GM23338 (cell line): ENCODE measurements at regions not wholly inside any gene's neighbourhood (a gene's known extent, or its start where the extent isn't known, plus 50 kb on each side); places are given as distances from the start of the nearest gene placed in this dataset.

Experiments
- EZH2 ChIP-seq: fragments of 200-600 bp; sonication (generic); IDR thresholded peaks from one replicate; pipeline ENCODE4 v1.8.0; 2017; ENCODE audit warnings: antibody characterized with exemption, mild to moderate bottlenecking, low read depth; ENCODE audit not compliant: unreplicated experiment
- EZH2phosphoT487 ChIP-seq: fragments of 200-600 bp; sonication (generic); IDR thresholded peaks from one replicate; pipeline ENCODE4 v1.8.1; 2018; ENCODE audit warnings: antibody characterized with exemption; ENCODE audit not compliant: unreplicated experiment
- JUNB ChIP-seq: IDR thresholded peaks from one replicate; pipeline ENCODE4 v1.6.1; 2016; ENCODE audit warnings: antibody characterized with exemption; ENCODE audit not compliant: unreplicated experiment
- NANOG ChIP-seq: IDR thresholded peaks from 2 replicates; pipeline ENCODE4 v1.6.1; 2016; ENCODE audit warnings: antibody characterized with exemption, borderline replicate concordance
- POLR2AphosphoS5 ChIP-seq: IDR thresholded peaks from 2 replicates; pipeline ENCODE4 v1.6.1; 2016; ENCODE audit warnings: antibody characterized with exemption, low read depth
- STAT1 ChIP-seq: IDR thresholded peaks from one replicate; pipeline ENCODE4 v1.6.1; 2016; ENCODE audit warnings: antibody characterized with exemption; ENCODE audit not compliant: unreplicated experiment
- ZNF114 ChIP-seq: fragments of 250-450 bp; sonication (Bioruptor Pico); IDR thresholded peaks from 2 replicates; pipeline ENCODE4 v1.5.0; 2020; ENCODE audit warnings: mild to moderate bottlenecking, moderate library complexity
- TF ChIP-seq, protein P1 (sequence below), 2 experiments: fragments of 200-600 bp in 1 of 2; sonication (generic) in 1 of 2; conservative IDR thresholded peaks; 2 replicates each; pipeline versions ENCODE4 v1.5.1 to v1.6.1; 2016 to 2017; ENCODE audit warnings: antibody characterized with exemption in 2 of 2, low read depth in 2 of 2, mild to moderate bottlenecking in 2 of 2, moderate library complexity in 1 of 2
- TF ChIP-seq, protein P2 (sequence below): IDR thresholded peaks from 2 replicates; pipeline ENCODE4 v1.6.1; 2016; ENCODE audit warnings: antibody characterized with exemption
- TF ChIP-seq, protein P3 (sequence below): IDR thresholded peaks from one replicate; pipeline ENCODE4 v1.6.1; 2018; ENCODE audit warnings: antibody characterized with exemption; ENCODE audit not compliant: unreplicated experiment

DNA sequence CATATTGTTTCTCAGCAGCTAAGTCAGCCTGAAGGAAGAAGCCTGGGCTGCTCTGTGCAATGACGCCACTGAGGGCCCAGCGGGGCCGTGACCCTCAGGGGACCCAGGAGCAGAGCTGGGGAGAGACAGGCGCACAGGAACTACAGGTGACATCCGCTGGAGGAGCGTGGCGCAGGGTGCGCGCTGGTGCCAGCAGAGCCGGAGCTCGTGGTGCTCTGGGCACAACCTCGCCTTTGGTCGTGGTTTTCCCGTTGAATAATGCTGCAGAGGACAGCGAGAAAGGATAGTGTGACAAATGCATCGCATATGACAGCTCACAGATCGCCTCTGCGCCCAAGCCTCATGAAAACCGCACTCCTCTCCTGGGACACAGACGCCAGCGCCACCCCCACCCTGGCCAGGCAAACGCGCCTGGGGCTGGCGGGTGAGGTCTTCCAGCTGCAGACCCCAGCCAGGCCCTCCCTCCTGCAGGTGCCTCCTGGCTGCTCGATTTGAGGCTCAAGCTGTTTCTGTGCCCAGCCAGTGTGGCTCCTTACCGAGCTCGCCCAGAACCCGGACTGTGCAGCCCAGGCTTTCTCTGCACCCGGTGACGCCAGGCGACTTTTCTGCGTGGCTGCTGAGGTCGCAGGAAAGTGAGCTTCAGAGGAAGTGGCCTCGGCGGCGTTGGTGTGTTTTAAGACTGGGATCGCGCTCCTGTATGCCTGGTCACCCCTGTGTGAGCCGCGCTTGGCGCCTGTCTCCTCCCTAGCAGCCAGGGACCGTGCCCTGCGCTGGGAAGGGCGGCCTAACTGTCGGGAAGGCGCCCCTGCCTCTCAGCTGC lies 583.1 kb upstream of the HS6ST1 start:
- TF ChIP-seq, protein P1, sequence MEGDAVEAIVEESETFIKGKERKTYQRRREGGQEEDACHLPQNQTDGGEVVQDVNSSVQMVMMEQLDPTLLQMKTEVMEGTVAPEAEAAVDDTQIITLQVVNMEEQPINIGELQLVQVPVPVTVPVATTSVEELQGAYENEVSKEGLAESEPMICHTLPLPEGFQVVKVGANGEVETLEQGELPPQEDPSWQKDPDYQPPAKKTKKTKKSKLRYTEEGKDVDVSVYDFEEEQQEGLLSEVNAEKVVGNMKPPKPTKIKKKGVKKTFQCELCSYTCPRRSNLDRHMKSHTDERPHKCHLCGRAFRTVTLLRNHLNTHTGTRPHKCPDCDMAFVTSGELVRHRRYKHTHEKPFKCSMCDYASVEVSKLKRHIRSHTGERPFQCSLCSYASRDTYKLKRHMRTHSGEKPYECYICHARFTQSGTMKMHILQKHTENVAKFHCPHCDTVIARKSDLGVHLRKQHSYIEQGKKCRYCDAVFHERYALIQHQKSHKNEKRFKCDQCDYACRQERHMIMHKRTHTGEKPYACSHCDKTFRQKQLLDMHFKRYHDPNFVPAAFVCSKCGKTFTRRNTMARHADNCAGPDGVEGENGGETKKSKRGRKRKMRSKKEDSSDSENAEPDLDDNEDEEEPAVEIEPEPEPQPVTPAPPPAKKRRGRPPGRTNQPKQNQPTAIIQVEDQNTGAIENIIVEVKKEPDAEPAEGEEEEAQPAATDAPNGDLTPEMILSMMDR (conservative IDR thresholded peaks at IDR 0.05; ENCODE audit: low read depth in 2 of 2) = no peak
- TF ChIP-seq EZH2phosphoT487 (no peak), EZH2 (no peak), POLR2AphosphoS5 (no peak), STAT1 (no peak), JUNB (no peak), NANOG (no peak), ZNF114 (CRISPR knock-in tag) (no peak)
- TF ChIP-seq, protein P2, sequence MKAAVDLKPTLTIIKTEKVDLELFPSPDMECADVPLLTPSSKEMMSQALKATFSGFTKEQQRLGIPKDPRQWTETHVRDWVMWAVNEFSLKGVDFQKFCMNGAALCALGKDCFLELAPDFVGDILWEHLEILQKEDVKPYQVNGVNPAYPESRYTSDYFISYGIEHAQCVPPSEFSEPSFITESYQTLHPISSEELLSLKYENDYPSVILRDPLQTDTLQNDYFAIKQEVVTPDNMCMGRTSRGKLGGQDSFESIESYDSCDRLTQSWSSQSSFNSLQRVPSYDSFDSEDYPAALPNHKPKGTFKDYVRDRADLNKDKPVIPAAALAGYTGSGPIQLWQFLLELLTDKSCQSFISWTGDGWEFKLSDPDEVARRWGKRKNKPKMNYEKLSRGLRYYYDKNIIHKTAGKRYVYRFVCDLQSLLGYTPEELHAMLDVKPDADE = no peak
- TF ChIP-seq, protein P3, sequence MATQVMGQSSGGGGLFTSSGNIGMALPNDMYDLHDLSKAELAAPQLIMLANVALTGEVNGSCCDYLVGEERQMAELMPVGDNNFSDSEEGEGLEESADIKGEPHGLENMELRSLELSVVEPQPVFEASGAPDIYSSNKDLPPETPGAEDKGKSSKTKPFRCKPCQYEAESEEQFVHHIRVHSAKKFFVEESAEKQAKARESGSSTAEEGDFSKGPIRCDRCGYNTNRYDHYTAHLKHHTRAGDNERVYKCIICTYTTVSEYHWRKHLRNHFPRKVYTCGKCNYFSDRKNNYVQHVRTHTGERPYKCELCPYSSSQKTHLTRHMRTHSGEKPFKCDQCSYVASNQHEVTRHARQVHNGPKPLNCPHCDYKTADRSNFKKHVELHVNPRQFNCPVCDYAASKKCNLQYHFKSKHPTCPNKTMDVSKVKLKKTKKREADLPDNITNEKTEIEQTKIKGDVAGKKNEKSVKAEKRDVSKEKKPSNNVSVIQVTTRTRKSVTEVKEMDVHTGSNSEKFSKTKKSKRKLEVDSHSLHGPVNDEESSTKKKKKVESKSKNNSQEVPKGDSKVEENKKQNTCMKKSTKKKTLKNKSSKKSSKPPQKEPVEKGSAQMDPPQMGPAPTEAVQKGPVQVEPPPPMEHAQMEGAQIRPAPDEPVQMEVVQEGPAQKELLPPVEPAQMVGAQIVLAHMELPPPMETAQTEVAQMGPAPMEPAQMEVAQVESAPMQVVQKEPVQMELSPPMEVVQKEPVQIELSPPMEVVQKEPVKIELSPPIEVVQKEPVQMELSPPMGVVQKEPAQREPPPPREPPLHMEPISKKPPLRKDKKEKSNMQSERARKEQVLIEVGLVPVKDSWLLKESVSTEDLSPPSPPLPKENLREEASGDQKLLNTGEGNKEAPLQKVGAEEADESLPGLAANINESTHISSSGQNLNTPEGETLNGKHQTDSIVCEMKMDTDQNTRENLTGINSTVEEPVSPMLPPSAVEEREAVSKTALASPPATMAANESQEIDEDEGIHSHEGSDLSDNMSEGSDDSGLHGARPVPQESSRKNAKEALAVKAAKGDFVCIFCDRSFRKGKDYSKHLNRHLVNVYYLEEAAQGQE = no peak
